Suprapubic skin (tissue), 4 donors: ENCODE measurements at regions not wholly inside any gene's neighbourhood (a gene's known extent, or its start where the extent isn't known, plus 50 kb on each side); places are given as distances from the start of the nearest gene placed in this dataset.

Experiments used
- EP300 ChIP-seq: sonication (generic); formaldehyde crosslinking; IDR thresholded peaks from one replicate; pipeline ENCODE4 v1.6.1; 2017; ENCODE audit warnings: antibody characterized with exemption
- POLR2A ChIP-seq, 2 donors: fragments of 450-650 bp; IDR thresholded peaks; one replicate each; pipeline ENCODE4 v1.6.1; 2017; ENCODE audit warnings: antibody characterized with exemption in 2 of 2, mild to moderate bottlenecking in 2 of 2, moderate library complexity in 2 of 2
- POLR2AphosphoS5 ChIP-seq, 3 donors: sonication (generic); formaldehyde crosslinking; IDR thresholded peaks; one replicate each; pipeline ENCODE4 v1.6.1; 2017; ENCODE audit warnings: antibody characterized with exemption in 3 of 3
- TF ChIP-seq, protein P1 (sequence below), 2 donors: fragments of 200-600 bp in 1 of 2; fragments of 450-650 bp in 1 of 2; sonication (generic) in 1 of 2; IDR thresholded peaks; one replicate each; pipeline ENCODE4 v1.5.1; 2016 to 2019; ENCODE audit warnings: antibody characterized with exemption in 2 of 2, mild to moderate bottlenecking in 1 of 2, moderate library complexity in 1 of 2

DNA sequence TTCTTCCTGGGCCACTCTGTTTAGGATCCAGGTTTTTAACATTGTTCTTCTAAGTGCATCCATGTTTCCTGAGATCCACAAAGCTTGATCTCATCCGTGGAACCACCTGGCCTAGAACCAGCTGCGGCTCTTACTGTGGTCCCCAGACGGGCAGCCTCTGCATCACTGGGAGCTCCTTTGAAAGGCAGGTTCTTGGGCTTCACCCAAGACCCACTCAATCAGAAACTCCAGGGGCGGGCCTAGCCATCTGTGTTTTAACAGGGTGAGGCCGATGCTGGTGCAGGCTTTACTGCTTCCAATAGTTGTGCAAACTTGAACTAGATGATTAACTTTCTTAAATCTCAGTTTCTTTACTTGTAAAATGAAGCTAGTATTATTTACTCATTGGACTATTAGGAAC, 605.7 kb downstream of the FGF9 start:
- TF ChIP-seq, protein P1, sequence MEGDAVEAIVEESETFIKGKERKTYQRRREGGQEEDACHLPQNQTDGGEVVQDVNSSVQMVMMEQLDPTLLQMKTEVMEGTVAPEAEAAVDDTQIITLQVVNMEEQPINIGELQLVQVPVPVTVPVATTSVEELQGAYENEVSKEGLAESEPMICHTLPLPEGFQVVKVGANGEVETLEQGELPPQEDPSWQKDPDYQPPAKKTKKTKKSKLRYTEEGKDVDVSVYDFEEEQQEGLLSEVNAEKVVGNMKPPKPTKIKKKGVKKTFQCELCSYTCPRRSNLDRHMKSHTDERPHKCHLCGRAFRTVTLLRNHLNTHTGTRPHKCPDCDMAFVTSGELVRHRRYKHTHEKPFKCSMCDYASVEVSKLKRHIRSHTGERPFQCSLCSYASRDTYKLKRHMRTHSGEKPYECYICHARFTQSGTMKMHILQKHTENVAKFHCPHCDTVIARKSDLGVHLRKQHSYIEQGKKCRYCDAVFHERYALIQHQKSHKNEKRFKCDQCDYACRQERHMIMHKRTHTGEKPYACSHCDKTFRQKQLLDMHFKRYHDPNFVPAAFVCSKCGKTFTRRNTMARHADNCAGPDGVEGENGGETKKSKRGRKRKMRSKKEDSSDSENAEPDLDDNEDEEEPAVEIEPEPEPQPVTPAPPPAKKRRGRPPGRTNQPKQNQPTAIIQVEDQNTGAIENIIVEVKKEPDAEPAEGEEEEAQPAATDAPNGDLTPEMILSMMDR (IDR thresholded peaks at IDR 0.05) = no peak
- TF ChIP-seq EP300 = no peak
- TF ChIP-seq POLR2A (IDR thresholded peaks at IDR 0.05) = no peak
- no peak for TF ChIP-seq POLR2AphosphoS5 (IDR thresholded peaks at IDR 0.05)
